Stimulated activated CD8-positive, alpha-beta memory T cell treated with anti-CD3 and anti-CD28 coated beads, Interleukin-4, amount 100 ng/mL, for 24 hours (primary cell): ENCODE measurements at regions not wholly inside any gene's neighbourhood (a gene's known extent, or its start where the extent isn't known, plus 50 kb on each side); places are given as distances from the start of the nearest gene placed in this dataset.
"Not testable (repeated sequence)": the region's sequence is repeated elsewhere in the genome, so short reads cannot be mapped to it uniquely, and the experiment has no call there.

ENCODE experiments used
- DNase-seq: peaks from one replicate; pipeline ENCODE4 v3.0.0-alpha.2; 2020; ENCODE audit warnings: low read depth

GRCh38 chr5:2381861-2382260 lies 369.6 kb downstream of the IRX2 start:
- DNase-seq, result no peak

GRCh38 chr5:2381070-2381469 lies 370.4 kb downstream of the IRX2 start:
- DNase-seq, result no peak

GRCh38 chr5:2378976-2379375 lies 372.5 kb downstream of the IRX2 start:
- no peak for DNase-seq

- DNase-seq, result no peak
Observed at GRCh38 chr5:2378108-2378507, 373.4 kb downstream of the IRX2 start.

GRCh38 chr5:2376486-2376885 lies 375.0 kb downstream of the IRX2 start:
- DNase-seq, result no peak

- DNase-seq, result no peak
Observed at GRCh38 chr5:2375757-2376250, 375.7 kb downstream of the IRX2 start.

- DNase-seq, result no peak
Observed at GRCh38 chr5:2375291-2375690, 376.2 kb downstream of the IRX2 start.

GRCh38 chr5:2374703-2375102 lies 376.8 kb downstream of the IRX2 start:
- no peak for DNase-seq

- DNase-seq, result no peak
Observed at GRCh38 chr5:2373631-2374030, 377.8 kb downstream of the IRX2 start.

- DNase-seq, result no peak
Observed at GRCh38 chr5:2371419-2371710, 380.1 kb downstream of the IRX2 start.

GRCh38 chr5:2370626-2371418 lies 380.7 kb downstream of the IRX2 start:
- DNase-seq, result no peak

GRCh38 chr5:2369178-2369577 lies 382.3 kb downstream of the IRX2 start:
- no peak for DNase-seq

- no peak for DNase-seq
Observed at GRCh38 chr5:2366816-2367215, 384.7 kb downstream of the IRX2 start.

GRCh38 chr5:2357309-2357708 lies 394.2 kb downstream of the IRX2 start:
- DNase-seq, result no peak

GRCh38 chr5:2355859-2356258 lies 395.6 kb downstream of the IRX2 start:
- no peak for DNase-seq

GRCh38 chr5:2353871-2354440 lies 397.5 kb downstream of the IRX2 start:
- DNase-seq, result no peak

- no peak for DNase-seq
Observed at GRCh38 chr5:2353211-2353610, 398.3 kb downstream of the IRX2 start.

GRCh38 chr5:2352101-2352861 lies 399.2 kb downstream of the IRX2 start:
- DNase-seq, result no peak

- not testable (repeated sequence) for DNase-seq
Observed at GRCh38 chr5:2349768-2350167, 401.7 kb downstream of the IRX2 start.

- no peak for DNase-seq
Observed at GRCh38 chr5:2338686-2339085, 412.8 kb downstream of the IRX2 start.

GRCh38 chr5:2335733-2336515 lies 415.6 kb downstream of the IRX2 start:
- DNase-seq, result no peak

GRCh38 chr5:2335125-2335732 lies 416.2 kb downstream of the IRX2 start:
- no peak for DNase-seq
